HepG2 (cell line): ENCODE measurements at regions not wholly inside any gene's neighbourhood (a gene's known extent, or its start where the extent isn't known, plus 50 kb on each side); places are given as distances from the start of the nearest gene placed in this dataset.

Source experiments
- ATAC-seq: fragments of 200-7000 bp; cut with Tn5 transposase; 3 replicates; pipeline ENCODE4 v1.9.1; 2020; ENCODE audit warnings: mild to moderate bottlenecking, moderate library complexity
- BruUV-seq: library from RNA; stranded (reverse); fragments of 400-500 nt; replicated peaks from 2 replicates; lab custom pipeline; 2021; lab: Mats Ljungman, UMichigan
- CTCF ChIA-PET: fragments of 300-600 bp; formaldehyde crosslinking; extraction: SDS; loops from one replicate; lab custom pipeline; 2021; ENCODE audit warnings: low total read pairs, inconsistent platforms, low intra/inter-chr PET ratio; lab: Yijun Ruan, JAX
- POLR2A ChIA-PET: fragments of 350-600 bp; sonication (Branson Sonifier 250); formaldehyde crosslinking; loops from one replicate; lab custom pipeline; 2020; ENCODE audit warnings: antibody characterized with exemption, inconsistent platforms; lab: Yijun Ruan, JAX
- DNase-seq: peaks from one replicate; pipeline ENCODE4 v3.0.0-alpha.2; 2015; ENCODE audit warnings: low spot score
- FAIRE-seq: peaks from 3 replicates; lab custom pipeline; 2011; peaks lifted over from hg19 to GRCh38; lab: Jason Lieb, UNC
- H2AFZ ChIP-seq: one replicate; pipeline ENCODE4 v1.6.1; 2011; ENCODE audit warnings: low read length, inconsistent platforms
- H3K27ac ChIP-seq: fragments of 300-600 bp; 3 replicates; pipeline ENCODE4 v1.8.0; 2011; ENCODE audit warnings: mixed run types, mild to moderate bottlenecking, mixed read lengths, low read length, inconsistent platforms; ENCODE audit not compliant: insufficient read depth; ENCODE audit errors: extremely low read length
- H3K27me3 ChIP-seq, 2 experiments: fragments of 200-600 bp in 1 of 2; 2 replicates in 1 of 2; 3 replicates in 1 of 2; pipeline versions ENCODE4 v1.6.0 to v1.8.0; 2011; ENCODE audit warnings: low read length in 2 of 2, mild to moderate bottlenecking in 2 of 2, moderate library complexity in 2 of 2, inconsistent platforms in 1 of 2; ENCODE audit not compliant: insufficient read depth in 2 of 2, control insufficient read depth in 1 of 2
- H3K36me3 ChIP-seq, 2 experiments: fragments of 200-600 bp in 1 of 2; replicated peaks in 1 of 2; 2 replicates in 1 of 2; 3 replicates in 1 of 2; pipeline versions ENCODE4 v1.5.1 to v1.8.0; 2011; ENCODE audit warnings: low read length in 2 of 2, inconsistent platforms in 1 of 2; ENCODE audit not compliant: insufficient read depth in 2 of 2, control insufficient read depth in 1 of 2
- H3K4me1 ChIP-seq: 2 replicates; pipeline ENCODE4 v1.5.1; 2012; ENCODE audit warnings: low read length, inconsistent platforms; ENCODE audit not compliant: insufficient read depth
- H3K4me2 ChIP-seq: 2 replicates; pipeline ENCODE4 v1.6.0; 2011; ENCODE audit warnings: low read depth, low read length, inconsistent platforms
- H3K4me3 ChIP-seq, 3 experiments: fragments of 200-600 bp in 1 of 3; sonication (generic), shearing (Covaris generic) in 1 of 3; replicated peaks in 1 of 3; 2 replicates each; pipeline ENCODE4 v1.5.1; 2011 to 2016; ENCODE audit warnings: low read length in 3 of 3, inconsistent platforms in 2 of 3, low read depth in 2 of 3, mild to moderate bottlenecking in 2 of 3, control low read depth in 1 of 3, mixed read lengths in 1 of 3; ENCODE audit not compliant: insufficient read depth in 1 of 3
- H3K79me2 ChIP-seq: one replicate; pipeline ENCODE4 v1.6.1; 2011; ENCODE audit warnings: low read length, inconsistent platforms; ENCODE audit not compliant: insufficient read depth
- H3K9ac ChIP-seq: 2 replicates; pipeline ENCODE4 v1.6.0; 2011; ENCODE audit warnings: mild to moderate bottlenecking, low read depth, low read length, inconsistent platforms; ENCODE audit not compliant: insufficient read depth
- H3K9me3 ChIP-seq: 2 replicates; pipeline ENCODE4 v1.5.1; 2012; ENCODE audit warnings: mild to moderate bottlenecking, low read length
- H4K20me1 ChIP-seq: 2 replicates; pipeline ENCODE4 v1.6.0; 2011; ENCODE audit warnings: inconsistent platforms, mild to moderate bottlenecking, low read length, moderate library complexity; ENCODE audit not compliant: insufficient read depth
- GTF2F1 ChIP-seq: fragments of 150-350 bp; IDR thresholded peaks from 2 replicates; pipeline ENCODE4 v1.6.1; 2014; ENCODE audit warnings: low read length
- HIVEP1 ChIP-seq: sonication (generic); formaldehyde crosslinking; IDR thresholded peaks from 2 replicates; pipeline ENCODE4 v1.4.0; 2020; ENCODE audit warnings: mild to moderate bottlenecking, missing genetic modification reagents
- HNF4G ChIP-seq, 2 experiments: sonication (generic) in 1 of 2; formaldehyde crosslinking in 1 of 2; IDR thresholded peaks; 2 replicates each; pipeline versions ENCODE4 v1.4.0 to v1.6.1; 2011 to 2020; ENCODE audit warnings: borderline replicate concordance in 2 of 2, low read depth in 2 of 2, mild to moderate bottlenecking in 2 of 2, low read length in 1 of 2, missing genetic modification reagents in 1 of 2, moderate library complexity in 1 of 2
- MXI1 ChIP-seq: IDR thresholded peaks from 3 replicates; pipeline ENCODE4 v1.6.1; 2012; ENCODE audit warnings: low read depth, low read length, inconsistent platforms, borderline replicate concordance
- REL ChIP-seq: sonication (generic); formaldehyde crosslinking; conservative IDR thresholded peaks from 2 replicates; pipeline ENCODE4 v1.8.0; 2022; ENCODE audit warnings: mild to moderate bottlenecking, missing genetic modification reagents, moderate library complexity
- SP2 ChIP-seq: sonication (generic); formaldehyde crosslinking; IDR thresholded peaks from 2 replicates; pipeline ENCODE4 v1.5.1; 2020; ENCODE audit warnings: mild to moderate bottlenecking, missing genetic modification reagents
- ZBTB49 ChIP-seq: sonication (generic); formaldehyde crosslinking; IDR thresholded peaks from 2 replicates; pipeline ENCODE4 v1.4.0; 2020; ENCODE audit warnings: missing genetic modification reagents, borderline replicate concordance
- ZFP36L1 ChIP-seq: sonication (generic); formaldehyde crosslinking; IDR thresholded peaks from 2 replicates; pipeline ENCODE4 v1.8.0; 2022; ENCODE audit warnings: mild to moderate bottlenecking, missing genetic modification reagents, moderate library complexity
- ZNF160 ChIP-seq: sonication (generic); formaldehyde crosslinking; IDR thresholded peaks from 2 replicates; pipeline ENCODE4 v1.8.0; 2022; ENCODE audit warnings: mild to moderate bottlenecking, inconsistent platforms, missing genetic modification reagents
- ZNF335 ChIP-seq: sonication (generic); formaldehyde crosslinking; IDR thresholded peaks from 2 replicates; pipeline ENCODE4 v1.4.0; 2020; ENCODE audit warnings: missing genetic modification reagents
- ZNF839 ChIP-seq: sonication (generic); formaldehyde crosslinking; IDR thresholded peaks from 2 replicates; pipeline ENCODE4 v1.4.0; 2020; ENCODE audit warnings: missing genetic modification reagents, mild to moderate bottlenecking, borderline replicate concordance
- WGBS: methylation state at CpG from one replicate; pipeline ENCODE4 v1.1.6; 2017; ENCODE audit warnings: low lambda C conversion rate; 5-methylcytosine and 5-hydroxymethylcytosine counted together
- in situ Hi-C: cut with HindIII; loops from 2 replicates; pipeline ENCODE4 v1.10.0; 2017; ENCODE audit warnings: low pct_unique_long_range_greater_than_20kb; ENCODE audit not compliant: extremely low pct_ligation_motif_present
- intact Hi-C: fragments of 100-400 bp; cut with micrococcal nuclease; formaldehyde crosslinking; loops from one replicate; pipeline ENCODE4 v1.10.0; 2022; ENCODE audit not compliant: unreplicated experiment

- intact Hi-C loops (no loop called here), in situ Hi-C loops (loop anchor here (10.0 kb wide), 1 partner anchor 491 kb away; no protein-coding TSS in a partner anchor)
- H2AFZ ChIP-seq: no peak overlapping the region
- H3K79me2 ChIP-seq: no peaks in the 10 kb centered on the region
- H3K36me3 ChIP-seq: no peaks in the 10 kb centered on the region
- ChIA-PET CTCF (interaction anchor here (13.1 kb wide), 1 partner anchor 118 kb away, joined by 210 read pairs; the partner anchor contains the start of gene PRND), POLR2A (no interaction called here)
- no peak overlapping the region for H3K4me3 ChIP-seq
- TF ChIP-seq ZNF335 (CRISPR knock-in tag) (no peak), MXI1 (no peak), ZNF160 (CRISPR knock-in tag) (no peak), REL (CRISPR knock-in tag) (no peak), HNF4G (IDR thresholded peaks at IDR 0.05; ENCODE audit: borderline replicate concordance, low read depth, low read length) (no peak), HNF4G (CRISPR knock-in tag; IDR thresholded peaks at IDR 0.05; ENCODE audit: borderline replicate concordance, low read depth) (no peak), SP2 (CRISPR knock-in tag) (no peak), GTF2F1 (no peak), HIVEP1 (CRISPR knock-in tag) (no peak), ZFP36L1 (no peak), ZNF839 (CRISPR knock-in tag) (no peak)
- DNase-seq: no peak
- no peaks in the 10 kb centered on the region for H3K4me1 ChIP-seq
- no peak for FAIRE-seq
- H3K9me3 ChIP-seq: no peaks in the 10 kb centered on the region
- 18% methylated on average over 11 of the region's 11 CpGs for WGBS
- no peak overlapping the region for H3K4me2 ChIP-seq
- H4K20me1 ChIP-seq: no peaks in the 10 kb centered on the region
- no peak overlapping the region for H3K9ac ChIP-seq
- H3K27me3 ChIP-seq: peaks cover 2 to 39% of the 10 kb centered on the region in 2 experiments; a peak in 4 of 5 replicates
- H3K27ac ChIP-seq: no peak overlapping the region
- ATAC-seq: no peak
- BruUV-seq: no TSS peak
Measured at GRCh38 chr20:4603724-4604123, 82.5 kb upstream of the PRNP start.

- Histone ChIP-seq H3K27ac (no peak overlapping the region), H2AFZ (no peak overlapping the region), H3K4me3 (no peak overlapping the region), H4K20me1 (no peaks in the 10 kb centered on the region), H3K4me1 (no peaks in the 10 kb centered on the region), H3K79me2 (no peaks in the 10 kb centered on the region), H3K27me3 (peaks cover 2 to 39% of the 10 kb centered on the region in 2 experiments; a peak in 4 of 5 replicates), H3K9me3 (no peaks in the 10 kb centered on the region), H3K4me2 (no peak overlapping the region), H3K9ac (no peak overlapping the region), H3K36me3 (no peaks in the 10 kb centered on the region)
- CTCF ChIA-PET: no interaction called here
- no peak for DNase-seq
- BruUV-seq: no TSS peak
- POLR2A ChIA-PET: interaction anchor here (1.2 kb wide), 1 partner anchor 118 kb away, joined by 3 read pairs; no protein-coding TSS in a partner anchor
- ATAC-seq: no peak
- intact Hi-C loops (no loop called here), in situ Hi-C loops (loop anchor here (10.0 kb wide), 1 partner anchor 493 kb away; no protein-coding TSS in a partner anchor)
- WGBS: 5% methylated on average over 4 of the region's 4 CpGs
- FAIRE-seq: no peak
- TF ChIP-seq ZBTB49 (CRISPR knock-in tag): no peak
Measured at GRCh38 chr20:4602297-4602631, 84.0 kb upstream of the PRNP start.
